Transverse colon (tissue), 4 donors: ENCODE measurements at regions not wholly inside any gene's neighbourhood (a gene's known extent, or its start where the extent isn't known, plus 50 kb on each side); places are given as distances from the start of the nearest gene placed in this dataset.

Experiments
- DNase-seq: peaks from one replicate; pipeline ENCODE4 v3.0.0-alpha.2; 2019
- H3K27ac ChIP-seq, 4 donors: fragments of 200-600 bp; sonication (generic); 2 replicates each; pipeline ENCODE4 v1.5.1; 2016 to 2018; ENCODE audit warnings: inconsistent platforms in 4 of 4
- H3K27me3 ChIP-seq: fragments of 200-600 bp; sonication (generic); 2 replicates; pipeline ENCODE4 v1.5.1; 2017; ENCODE audit warnings: inconsistent platforms
- H3K36me3 ChIP-seq, 4 donors: fragments of 200-600 bp; sonication (generic); 2 replicates each; pipeline ENCODE4 v1.5.1; 2017 to 2019; ENCODE audit warnings: inconsistent platforms in 4 of 4
- H3K4me1 ChIP-seq, 4 donors: fragments of 200-600 bp; sonication (generic); 2 replicates each; pipeline ENCODE4 v1.5.1; 2017 to 2020; ENCODE audit warnings: inconsistent platforms in 4 of 4
- H3K4me3 ChIP-seq, 4 donors: fragments of 200-600 bp; sonication (generic); 1 replicate in 1 of 4; 2 replicates in 3 of 4; pipeline versions ENCODE4 v1.5.1 to v1.6.1; 2017 to 2019; ENCODE audit warnings: inconsistent platforms in 4 of 4
- H3K9me3 ChIP-seq, 2 donors: fragments of 200-600 bp; sonication (generic); 2 replicates each; pipeline ENCODE4 v1.5.1; 2017 to 2019; ENCODE audit warnings: inconsistent platforms in 2 of 2
- CTCF ChIP-seq, 5 experiments: fragments of 200-600 bp in 3 of 5; fragments of 450-650 bp in 2 of 5; sonication (generic) in 3 of 5; IDR thresholded peaks; 1 replicate in 2 of 5; 2 replicates in 3 of 5; pipeline ENCODE4 v1.5.1; 2016 to 2017; ENCODE audit warnings: antibody characterized with exemption in 5 of 5, inconsistent platforms in 3 of 5, mild to moderate bottlenecking in 2 of 5, moderate library complexity in 1 of 5
- EP300 ChIP-seq: sonication (generic); formaldehyde crosslinking; IDR thresholded peaks from one replicate; pipeline ENCODE4 v1.6.1; 2017; ENCODE audit warnings: antibody characterized with exemption, low read depth
- POLR2A ChIP-seq: fragments of 450-650 bp; IDR thresholded peaks from one replicate; pipeline ENCODE4 v1.6.1; 2016; ENCODE audit warnings: antibody characterized with exemption, mild to moderate bottlenecking, moderate library complexity
- POLR2AphosphoS5 ChIP-seq, 3 donors: sonication (generic); formaldehyde crosslinking; IDR thresholded peaks; one replicate each; pipeline ENCODE4 v1.6.1; 2016; ENCODE audit warnings: antibody characterized with exemption in 3 of 3
- WGBS, 2 donors: methylation state at CpG; one replicate each; pipeline ENCODE4 v1.1.5; 2018; ENCODE audit warnings: low coverage in 1 of 2; 5-methylcytosine and 5-hydroxymethylcytosine counted together
- in situ Hi-C, 4 donors: fragments of 200-750 bp; cut with MboI; loops; one replicate each; pipeline versions ENCODE4 v1.15.0 to v1.15.1; 2017; ENCODE audit warnings: low sequenced_read_pairs in 3 of 4, low pct_ligation_motif_present in 1 of 4, low pct_unique_long_range_greater_than_20kb in 1 of 4
- intact Hi-C: fragments of 100-400 bp; cut with DNase I; formaldehyde crosslinking; loops from one replicate; pipeline ENCODE4 v1.15.1; 2023; ENCODE audit warnings: low total_unique reads

GRCh38 chr20:6407163-6407562, 284.3 kb upstream of the FERMT1 start:
- no peaks in the 10 kb centered on the region for H3K36me3 ChIP-seq
- H3K27me3 ChIP-seq: no peaks in the 10 kb centered on the region
- H3K9me3 ChIP-seq: no peaks in the 10 kb centered on the region
- DNase-seq: no peak
- 51 to 66% methylated on average over 5 of the region's 5 CpGs for WGBS, 2 donors
- H3K27ac ChIP-seq: no peak overlapping the region
- H3K4me1 ChIP-seq: no peaks in the 10 kb centered on the region
- H3K4me3 ChIP-seq: no peak overlapping the region
- intact Hi-C loops: no loop called here
- in situ Hi-C loops: no loop called here
- no peak for TF ChIP-seq POLR2AphosphoS5 (IDR thresholded peaks at IDR 0.05)
- no peak for TF ChIP-seq CTCF (IDR thresholded peaks at IDR 0.05)
- TF ChIP-seq POLR2A: no peak
- no peak for TF ChIP-seq EP300

GRCh38 chr20:6401893-6402557, 279.2 kb upstream of the FERMT1 start:
- Histone ChIP-seq H3K27me3 (no peaks in the 10 kb centered on the region), H3K27ac (no peak overlapping the region), H3K9me3 (no peaks in the 10 kb centered on the region), H3K36me3 (no peaks in the 10 kb centered on the region), H3K4me1 (no peaks in the 10 kb centered on the region), H3K4me3 (no peak overlapping the region)
- in situ Hi-C loops: no loop called here
- WGBS, 2 donors: 36 to 42% methylated on average over 2 to 3 of the region's 3 CpGs
- TF ChIP-seq POLR2AphosphoS5 (IDR thresholded peaks at IDR 0.05): no peak
- TF ChIP-seq POLR2A: no peak
- no peak for TF ChIP-seq CTCF (IDR thresholded peaks at IDR 0.05)
- TF ChIP-seq EP300: no peak
- intact Hi-C loops: no loop called here
- DNase-seq: no peak

- intact Hi-C loops: loop anchor here (10.0 kb wide), 1 partner anchor 58 kb away; no protein-coding TSS in a partner anchor
- no peak for DNase-seq
- H3K27me3 ChIP-seq: no peaks in the 10 kb centered on the region
- H3K36me3 ChIP-seq: no peaks in the 10 kb centered on the region
- in situ Hi-C loops: no loop called here
- TF ChIP-seq POLR2A (no peak), POLR2AphosphoS5 (IDR thresholded peaks at IDR 0.05) (no peak), EP300 (no peak), CTCF (IDR thresholded peaks at IDR 0.05) (no peak)
- no peaks in the 10 kb centered on the region for H3K4me1 ChIP-seq
- H3K4me3 ChIP-seq: no peak overlapping the region
- H3K27ac ChIP-seq: no peak overlapping the region
- no peaks in the 10 kb centered on the region for H3K9me3 ChIP-seq
- 63 to 84% methylated on average over 2 of the region's 2 CpGs for WGBS, 2 donors
Observed at GRCh38 chr20:6397115-6397514, 274.3 kb upstream of the FERMT1 start.

GRCh38 chr20:6395695-6396094, 272.9 kb upstream of the FERMT1 start:
- Histone ChIP-seq H3K27me3 (no peaks in the 10 kb centered on the region), H3K36me3 (no peaks in the 10 kb centered on the region), H3K27ac (no peak overlapping the region), H3K4me3 (no peak overlapping the region), H3K9me3 (no peaks in the 10 kb centered on the region), H3K4me1 (no peaks in the 10 kb centered on the region)
- in situ Hi-C loops: no loop called here
- TF ChIP-seq POLR2A (no peak), EP300 (no peak), POLR2AphosphoS5 (IDR thresholded peaks at IDR 0.05) (no peak)
- no peak for DNase-seq
- WGBS, 2 donors: 0% methylated on average over 2 of the region's 2 CpGs
- intact Hi-C loops: loop anchor here (10.0 kb wide), 1 partner anchor 59 kb away; no protein-coding TSS in a partner anchor
